Anterior cingulate cortex (tissue), 58 donors: ENCODE measurements at regions not wholly inside any gene's neighbourhood (a gene's known extent, or its start where the extent isn't known, plus 50 kb on each side); places are given as distances from the start of the nearest gene placed in this dataset.

Experiments used
- DNase-seq, 58 donors: peaks; one replicate each; lab custom pipeline; 2025; lab: John Stamatoyannopoulos, UW

DNA sequence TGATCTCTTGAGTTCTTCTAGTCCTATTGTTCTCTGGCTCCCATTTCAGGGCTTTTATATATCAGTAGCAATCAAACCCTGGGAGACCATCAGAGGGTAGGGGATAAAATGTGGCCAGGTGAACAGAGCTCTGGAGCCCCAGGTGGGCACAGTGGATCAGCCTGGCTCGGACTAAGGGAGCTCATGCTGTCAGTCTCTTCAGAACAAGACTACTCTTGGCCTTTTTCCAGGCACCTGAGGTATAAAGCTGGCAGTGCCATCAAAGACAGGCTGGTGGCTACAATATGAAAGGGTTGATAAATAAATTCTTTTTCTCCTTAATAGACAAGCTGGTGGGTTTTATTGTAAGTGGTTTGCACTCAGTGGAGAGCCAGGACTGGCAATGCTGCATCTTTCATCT lies 160.0 kb upstream of the CCL2 start:
- DNase-seq, result no peak

DNA sequence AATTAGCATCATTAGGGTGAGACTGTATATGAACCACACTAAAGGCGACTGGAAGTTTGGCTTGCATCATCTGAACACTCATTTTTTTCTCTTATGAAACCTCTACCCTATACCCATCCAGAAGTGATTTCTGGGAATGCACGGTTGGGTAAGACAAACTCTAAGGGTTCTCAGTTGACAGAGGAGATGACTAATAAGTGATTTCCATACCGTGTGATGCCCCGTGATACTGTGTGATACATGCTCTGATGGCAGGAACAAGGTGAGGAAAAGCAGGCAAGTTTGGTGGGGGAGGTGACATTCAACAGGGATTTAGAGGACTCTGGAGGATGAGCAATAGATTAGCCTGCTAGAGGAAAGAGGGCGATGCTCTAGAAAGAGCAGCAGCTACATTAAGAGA lies 156.4 kb upstream of the CCL2 start:
- no peak for DNase-seq

DNA sequence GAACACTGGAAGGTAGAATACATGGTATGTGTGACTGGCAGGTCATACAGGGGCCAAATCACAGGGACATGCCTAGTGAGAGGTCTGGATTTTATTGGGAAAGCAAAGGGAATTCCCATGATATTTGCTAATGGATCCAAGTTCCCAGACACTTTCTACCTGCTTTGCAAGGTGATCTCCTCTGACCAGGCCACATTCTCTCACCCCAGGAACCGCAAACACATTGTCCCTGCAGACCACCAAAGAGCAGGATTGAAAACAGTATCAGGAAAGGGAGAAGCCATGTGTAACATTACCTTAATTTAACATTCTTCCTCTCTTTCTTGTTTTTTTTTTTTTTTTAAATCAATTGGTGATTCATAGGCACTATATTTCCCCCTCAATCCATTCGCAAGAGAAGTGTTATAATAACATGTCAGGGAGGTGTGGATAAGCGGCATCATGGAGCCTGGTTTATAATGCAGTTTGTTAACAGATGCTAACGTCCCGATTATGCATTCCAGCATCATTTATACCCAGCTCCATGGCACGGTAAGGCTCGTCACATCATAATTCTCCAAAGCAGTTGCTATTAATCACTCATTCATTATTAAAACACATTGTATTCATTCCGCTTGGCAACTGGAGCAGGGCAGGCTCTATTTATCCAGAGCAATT lies 155.1 kb upstream of the CCL2 start:
- DNase-seq, result no peak

DNA sequence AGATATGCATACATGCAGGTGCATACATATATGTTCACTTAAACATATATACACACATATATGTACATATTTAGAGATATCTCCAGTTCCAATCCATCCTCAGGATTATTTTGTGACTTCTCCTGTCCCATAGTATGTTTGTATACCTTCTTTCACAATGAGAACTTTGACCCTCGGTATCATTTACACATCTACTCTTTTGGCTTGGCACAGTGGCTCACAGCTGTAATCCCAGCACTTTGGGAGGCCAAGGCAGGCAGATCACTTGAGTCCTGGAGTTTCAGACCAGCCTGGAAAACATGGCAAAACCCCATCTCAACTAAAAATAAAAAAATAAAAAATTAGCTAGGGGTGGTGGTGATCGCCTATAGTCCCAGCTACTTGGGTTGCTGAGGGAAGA lies 148.1 kb upstream of the CCL2 start:
- DNase-seq, result no peak

DNA sequence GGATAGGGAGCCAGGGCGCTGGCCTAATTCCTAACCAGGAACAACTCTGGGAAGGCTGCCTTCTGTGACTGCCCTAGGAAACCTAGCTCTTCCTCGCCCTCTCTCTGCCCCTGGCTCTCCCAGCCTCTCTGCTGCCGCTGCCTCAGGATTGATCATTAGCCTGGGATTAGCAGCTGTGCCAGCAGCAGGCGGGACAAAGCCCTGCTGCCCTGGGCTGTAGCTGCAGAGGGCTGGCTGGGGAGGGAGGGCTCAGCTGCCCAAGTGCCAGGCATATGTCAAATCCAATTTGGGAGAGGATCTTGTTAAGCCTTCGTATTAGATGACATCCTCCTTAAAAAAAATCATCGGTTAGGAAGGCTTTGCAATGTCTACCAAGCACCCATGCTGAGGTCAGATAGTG lies 144.8 kb upstream of the CCL2 start:
- peak in 2 of 58 donors; percentile 3 to 17 for DNase-seq

DNA sequence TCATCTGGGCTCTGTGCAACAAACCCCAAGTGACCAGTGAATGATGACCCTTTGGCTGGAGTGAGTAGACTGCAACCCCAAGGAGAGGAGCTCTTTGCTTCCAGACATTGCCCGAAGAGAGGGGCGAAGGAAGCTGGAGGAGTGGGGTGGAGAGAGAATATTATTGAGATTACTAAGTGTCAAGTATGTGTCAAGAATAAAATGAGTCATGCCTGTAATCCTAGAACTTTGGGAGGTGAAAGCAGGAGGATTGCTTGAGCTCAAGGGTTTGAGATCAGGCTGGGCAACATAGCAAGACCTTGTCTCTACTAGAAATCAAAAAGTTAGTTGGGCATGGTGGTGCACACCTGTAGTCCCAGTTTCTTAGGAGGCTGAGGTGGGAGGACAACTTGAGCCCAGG lies 142.0 kb upstream of the CCL2 start:
- no peak for DNase-seq

DNA sequence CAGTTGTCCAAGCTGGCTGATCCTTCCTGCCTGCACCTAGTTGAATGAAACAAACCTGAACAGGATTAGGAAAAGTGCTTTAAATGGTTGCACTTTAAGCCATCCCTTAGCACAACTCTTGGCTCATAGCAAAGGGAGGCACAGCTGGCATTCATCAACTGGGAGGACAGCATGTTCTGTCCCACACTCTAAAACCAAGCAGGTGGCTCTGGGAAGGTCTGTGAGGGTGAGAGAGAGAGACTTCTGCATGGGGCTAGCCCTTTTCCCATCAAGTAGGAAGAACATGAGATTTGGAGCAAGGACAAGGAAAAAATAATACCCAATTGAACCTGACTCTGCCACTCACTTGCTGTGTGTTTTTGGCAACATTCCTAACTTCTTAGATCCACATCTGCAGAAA lies 140.9 kb upstream of the CCL2 start:
- peak in 2 of 58 donors; percentile 9 to 11 for DNase-seq

DNA sequence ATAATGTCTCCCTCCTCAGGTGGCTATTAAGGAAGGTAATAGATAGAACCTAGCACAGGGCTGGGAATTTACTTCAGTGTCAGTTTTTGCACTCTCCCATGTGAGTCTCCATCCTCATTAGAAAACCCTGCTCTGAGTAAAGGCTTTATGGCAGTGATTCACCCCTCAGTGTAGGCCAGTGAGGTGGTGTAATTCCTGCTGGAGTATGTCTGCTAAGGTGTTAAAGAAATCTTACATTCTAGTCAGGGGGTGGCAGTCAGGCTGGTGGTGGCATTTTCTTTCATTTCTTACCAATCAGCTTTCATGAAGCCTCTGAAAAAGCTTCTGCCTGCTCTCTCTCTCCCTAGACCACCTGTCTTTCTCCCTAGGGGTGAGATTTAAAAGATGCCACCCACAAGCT lies 138.8 kb upstream of the CCL2 start:
- no peak for DNase-seq

DNA sequence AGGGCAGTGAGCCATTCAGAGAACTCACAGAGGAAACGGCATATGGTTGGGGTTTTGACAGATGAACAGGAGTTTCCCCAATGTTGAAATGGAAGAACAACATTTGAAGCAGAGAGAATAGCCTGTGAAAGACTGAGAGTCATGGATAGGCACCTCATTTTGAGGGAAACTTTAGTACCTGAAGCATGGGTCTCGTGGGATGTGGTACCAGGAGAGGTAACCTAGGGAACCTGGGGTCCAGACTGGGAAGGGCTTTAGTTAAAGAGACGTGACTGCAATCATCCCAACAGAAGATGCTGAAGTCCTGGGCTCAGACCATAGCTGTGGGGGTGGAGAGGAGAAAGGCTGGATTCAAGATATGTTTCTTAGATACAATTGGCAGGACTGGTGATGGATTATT lies 137.8 kb upstream of the CCL2 start:
- no peak for DNase-seq

DNA sequence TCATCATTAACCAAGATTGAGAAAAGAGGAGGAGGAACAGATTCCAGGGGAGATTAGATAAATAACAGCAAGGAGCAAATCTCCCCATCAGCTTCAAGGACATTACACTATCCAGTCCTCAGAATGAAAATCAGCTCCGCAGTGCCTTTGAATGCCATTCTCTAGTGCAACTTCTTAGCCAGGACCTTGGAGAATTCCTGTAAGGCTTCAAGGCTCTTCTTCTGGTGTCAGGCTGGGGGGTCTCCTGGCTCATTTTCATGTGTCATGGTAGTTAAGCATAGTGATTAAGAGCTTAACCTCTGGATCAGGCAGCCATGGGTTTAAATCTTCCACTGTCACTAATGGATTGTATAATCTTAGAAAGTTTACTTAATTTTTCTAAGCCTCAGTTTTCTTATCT lies 137.3 kb upstream of the CCL2 start:
- DNase-seq, result no peak

DNA sequence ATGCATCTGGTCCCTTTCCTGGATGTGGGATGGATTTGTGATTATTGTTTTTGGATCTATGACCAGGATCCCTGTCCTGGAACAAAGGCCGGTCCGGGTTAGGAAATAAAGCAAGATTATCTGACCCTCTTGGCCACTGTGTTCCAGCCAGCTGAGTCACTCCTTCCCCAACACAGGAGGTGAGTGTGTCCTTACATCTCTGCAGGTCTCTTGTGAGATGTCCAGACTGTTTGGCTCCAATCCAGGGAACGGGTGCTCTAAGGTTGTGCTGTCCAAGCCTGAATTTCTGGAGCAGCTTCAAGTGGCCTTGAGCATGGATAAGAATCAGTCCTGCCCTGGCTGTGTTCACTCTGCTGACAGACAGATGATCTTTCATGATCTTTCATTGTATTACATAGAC lies 136.5 kb upstream of the CCL2 start:
- DNase-seq, result no peak

DNA sequence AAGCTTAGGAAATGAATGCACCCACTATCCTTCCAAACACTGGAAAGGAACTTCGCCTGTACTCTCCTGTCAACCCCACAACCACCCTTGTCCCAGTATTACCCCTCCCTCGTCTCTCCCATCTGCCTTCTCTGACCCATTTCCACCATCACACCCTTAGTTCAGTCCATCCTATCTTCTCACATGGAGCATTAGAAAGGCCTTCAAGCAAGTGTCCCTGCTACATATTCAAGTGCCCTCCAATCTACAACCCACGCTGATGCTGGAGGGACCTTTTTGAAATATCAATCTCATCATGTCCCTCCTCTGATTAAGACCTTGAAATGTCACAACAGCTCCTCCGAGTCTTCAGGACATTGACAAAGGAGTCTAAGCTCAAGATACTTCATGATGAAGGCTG lies 133.8 kb upstream of the CCL2 start:
- no peak for DNase-seq

DNA sequence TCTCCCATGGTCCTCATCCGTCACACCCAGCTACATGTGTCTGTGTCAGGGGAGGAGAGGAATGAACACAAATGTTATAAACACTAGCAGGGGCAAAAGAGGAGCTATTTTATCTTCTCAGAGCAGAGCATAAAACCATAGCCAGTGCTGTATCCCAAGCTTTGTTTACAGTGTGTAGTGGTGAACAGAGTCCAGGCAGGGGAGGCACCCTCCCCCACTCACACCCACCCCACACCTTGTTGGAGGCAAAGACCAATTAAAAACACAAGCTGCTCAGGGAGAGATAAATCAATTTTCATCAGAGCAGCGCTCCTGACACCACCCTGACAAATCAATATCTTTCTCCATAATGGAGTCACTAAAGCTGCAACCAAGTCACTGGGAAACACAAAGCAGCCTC lies 132.6 kb upstream of the CCL2 start:
- no peak for DNase-seq

DNA sequence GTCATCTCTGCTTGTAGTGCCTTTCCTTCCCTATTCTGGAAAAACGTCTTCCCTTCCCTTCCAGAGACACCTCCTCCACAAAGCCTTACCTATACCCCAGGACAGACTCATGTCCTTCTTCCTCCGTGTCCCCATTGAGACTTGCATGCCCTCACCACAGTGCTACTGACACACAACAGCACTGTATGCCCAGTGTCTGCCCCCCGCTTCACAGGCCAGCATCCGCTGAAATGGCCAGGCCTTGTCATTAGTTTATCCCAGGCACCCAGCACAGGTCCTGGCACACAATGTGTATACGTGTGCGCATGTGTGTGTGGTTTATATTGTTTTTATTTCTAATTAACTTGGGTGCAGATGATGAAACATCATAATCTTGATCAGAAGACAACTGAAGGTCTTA lies 130.1 kb upstream of the CCL2 start:
- DNase-seq, result no peak

DNA sequence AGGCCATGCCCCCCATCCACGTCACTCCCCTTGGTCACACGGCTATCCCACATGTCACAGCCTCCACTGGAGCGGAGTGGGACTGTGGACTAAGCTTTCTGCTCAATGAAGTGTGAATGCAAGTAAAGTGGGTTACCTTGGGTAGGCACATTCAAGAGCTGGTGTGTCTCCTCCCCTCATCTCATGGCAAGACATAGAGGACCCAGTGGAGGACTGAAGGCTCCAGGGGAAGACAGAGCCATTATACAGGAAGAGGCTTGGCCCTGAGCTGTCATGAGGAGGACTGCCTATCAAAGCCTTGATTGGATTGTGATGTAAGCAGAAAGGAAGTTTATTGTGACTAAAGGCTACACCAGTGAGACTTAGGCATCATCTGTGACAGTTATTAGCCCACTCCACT lies 129.2 kb upstream of the CCL2 start:
- DNase-seq, result no peak

DNA sequence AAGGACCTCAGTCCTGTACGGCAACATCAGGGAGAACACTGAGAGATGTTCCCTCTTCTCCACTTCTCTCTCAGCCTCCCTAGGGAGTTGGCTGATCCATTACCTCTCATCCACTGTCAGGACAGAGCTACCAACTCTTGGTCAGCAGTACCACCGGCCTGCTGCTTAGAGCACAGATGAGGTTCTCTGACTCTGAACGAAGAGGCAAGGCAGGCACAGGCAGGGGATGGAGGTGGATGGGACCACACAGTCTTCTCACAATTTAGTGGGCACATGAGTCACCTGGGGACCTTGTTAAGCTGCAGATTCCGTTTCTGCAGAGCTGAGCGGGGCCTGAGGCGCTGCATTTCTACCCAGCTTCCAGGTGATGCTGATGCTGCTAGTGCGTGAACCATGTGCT lies 128.6 kb upstream of the CCL2 start:
- no peak for DNase-seq

DNA sequence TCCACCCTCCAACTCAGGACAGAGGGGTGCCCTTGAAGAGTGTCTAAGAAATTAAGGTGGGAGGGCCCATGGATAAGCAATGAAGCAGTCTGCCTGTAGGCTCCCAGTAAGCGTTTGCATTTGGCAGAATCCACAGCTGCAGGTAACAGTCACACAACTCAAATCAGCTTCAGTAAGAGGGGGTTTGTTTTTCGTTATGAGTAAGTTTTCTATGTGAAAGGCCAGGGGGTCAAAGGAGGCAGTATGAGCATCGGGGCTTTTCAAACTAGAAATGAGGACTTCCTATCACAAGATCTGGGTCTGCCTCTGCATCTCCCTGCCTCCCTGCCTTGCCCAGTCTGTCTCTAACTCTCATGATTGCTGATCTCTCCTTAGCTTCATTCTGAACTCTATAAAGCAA lies 128.1 kb upstream of the CCL2 start:
- no peak for DNase-seq

DNA sequence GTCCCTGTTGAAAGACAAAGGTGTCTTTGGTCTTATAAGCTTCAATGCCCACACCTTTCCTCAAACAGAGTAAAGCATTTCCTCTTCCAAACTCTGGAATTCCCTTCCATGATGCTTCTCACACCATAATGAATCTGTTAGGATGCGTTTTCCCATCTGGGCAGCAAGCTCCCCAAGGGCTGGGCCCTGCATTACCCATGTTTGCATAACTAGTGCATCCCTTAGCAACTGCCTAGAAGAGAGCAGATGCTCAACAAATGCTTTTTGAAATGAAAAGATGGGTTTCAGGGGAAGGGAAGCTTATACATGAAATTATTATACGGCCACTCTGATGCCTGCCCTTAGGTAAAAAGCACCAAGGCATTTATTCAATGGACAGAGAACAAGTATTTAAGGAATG lies 124.5 kb upstream of the CCL2 start:
- DNase-seq, result no peak

DNA sequence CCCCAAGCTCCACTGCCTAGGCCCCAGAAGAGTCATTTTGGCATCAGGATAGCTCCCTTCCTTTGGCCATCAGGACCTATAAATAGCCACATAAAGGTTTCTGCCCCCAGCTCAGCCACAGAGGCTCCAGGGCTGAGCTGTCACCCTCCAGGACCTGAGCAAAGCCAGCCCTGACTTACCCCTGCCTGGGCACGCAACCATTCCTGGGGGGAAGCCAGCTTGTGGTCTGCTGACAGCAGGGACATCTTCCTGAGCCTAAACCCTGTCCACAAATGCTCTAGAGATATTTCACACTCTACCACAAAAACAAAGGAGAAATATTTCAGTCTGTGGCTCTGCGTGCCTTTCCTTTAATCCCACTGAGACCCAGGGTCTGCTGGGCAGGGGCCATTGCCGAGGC lies 123.7 kb upstream of the CCL2 start:
- no peak for DNase-seq

DNA sequence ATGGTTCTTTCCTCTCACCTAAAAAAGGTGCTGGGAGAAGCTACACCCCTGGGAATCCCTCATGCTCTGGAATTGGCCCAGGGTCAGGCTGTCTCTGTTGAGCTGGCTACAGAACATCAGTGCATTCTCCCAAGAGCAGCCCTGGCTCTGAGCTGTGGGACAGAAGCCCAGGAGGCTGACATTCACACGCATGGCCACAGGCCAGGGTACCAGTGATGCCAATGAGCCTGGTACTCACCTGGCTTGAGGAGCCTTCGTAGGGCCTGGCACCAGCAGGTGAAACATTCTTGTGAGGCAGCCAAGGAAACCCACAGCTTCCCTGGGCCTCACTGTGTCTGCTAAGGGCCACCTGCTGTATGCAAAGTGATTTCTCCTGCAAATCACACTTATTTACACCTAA lies 121.7 kb upstream of the CCL2 start:
- peak in 17 of 58 donors; percentile 7 to 67 (median 26) for DNase-seq

DNA sequence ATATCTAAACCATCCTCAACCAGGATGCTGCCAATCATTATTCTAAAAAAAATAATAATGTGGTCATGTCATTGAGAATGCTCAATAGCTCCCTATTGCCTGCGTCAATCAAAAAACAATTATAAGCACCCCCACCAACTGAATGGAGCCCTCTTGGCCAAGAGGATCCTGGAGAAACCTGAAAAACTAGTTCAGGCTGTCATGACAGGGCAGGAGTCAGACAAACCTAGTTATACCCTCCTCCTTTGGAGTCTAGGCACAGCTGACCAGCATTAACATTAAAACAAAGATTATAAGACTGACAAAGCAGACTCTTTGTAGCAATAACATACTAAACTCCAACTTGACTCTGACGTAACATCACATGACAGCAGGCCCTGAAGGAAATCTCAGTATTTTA lies 119.2 kb upstream of the CCL2 start:
- DNase-seq, result no peak

DNA sequence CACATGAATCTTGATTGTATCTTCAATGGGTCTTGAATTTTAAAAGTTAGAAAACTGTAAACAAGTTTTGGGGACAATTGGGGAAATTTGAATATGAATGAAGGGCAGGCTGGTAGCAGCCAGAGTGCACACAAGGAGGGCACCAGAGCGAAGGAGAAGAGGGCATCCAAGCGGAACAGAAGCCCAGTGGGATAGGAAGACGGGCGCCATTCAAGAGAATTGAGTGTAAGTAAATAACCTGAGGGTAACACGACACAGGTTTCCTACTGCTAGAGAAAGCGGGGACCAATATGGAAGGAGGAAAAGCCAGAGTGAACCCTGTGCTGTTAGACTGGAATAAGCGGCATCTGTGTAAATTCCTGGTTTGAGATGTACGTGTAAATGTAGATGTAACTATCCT lies 115.1 kb upstream of the CCL2 start:
- DNase-seq, result peak in 1 of 58 donors; percentile 28

DNA sequence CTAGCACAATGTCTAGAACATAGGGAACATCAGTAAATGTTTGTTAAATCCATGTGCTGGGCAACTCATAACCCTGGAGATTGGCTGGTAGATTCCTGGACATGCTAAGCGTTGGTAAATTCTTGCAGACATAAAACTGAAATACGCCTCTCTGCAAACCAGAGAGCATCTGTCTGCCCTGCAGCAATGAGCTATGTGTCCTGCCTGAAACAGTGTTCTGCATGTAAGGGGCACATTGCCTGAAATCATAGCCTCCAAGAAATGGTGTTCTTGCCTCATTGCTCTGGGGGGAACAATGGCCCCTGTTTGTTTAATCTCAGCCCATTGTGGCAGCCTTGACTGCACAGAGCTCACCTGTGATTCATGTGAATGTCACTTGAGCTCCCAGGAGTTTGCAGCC lies 113.5 kb upstream of the CCL2 start:
- no peak for DNase-seq
